Pons (tissue), 1 donor: ENCODE measurements at regions not wholly inside any gene's neighbourhood (a gene's known extent, or its start where the extent isn't known, plus 50 kb on each side); places are given as distances from the start of the nearest gene placed in this dataset.
"Not testable (repeated sequence)": the region's sequence is repeated elsewhere in the genome, so short reads cannot be mapped to it uniquely, and the experiment has no call there.

Experiments
- DNase-seq: peaks from one replicate; pipeline ENCODE4 v3.0.0-alpha.2; 2016; ENCODE audit warnings: low spot score

GRCh38 chr11:109939166-109939810 lies 153.9 kb upstream of the ZC3H12C start:
- peak; percentile 72 for DNase-seq

GRCh38 chr11:109940816-109941215 lies 152.4 kb upstream of the ZC3H12C start:
- DNase-seq, result no peak

- DNase-seq, result no peak
These were observed 147.4 kb upstream of the ZC3H12C start for GRCh38 chr11:109945626-109946321.

GRCh38 chr11:109946322-109946846 lies 146.8 kb upstream of the ZC3H12C start:
- peak; percentile 96 for DNase-seq

- no peak for DNase-seq
These were observed 138.7 kb upstream of the ZC3H12C start for GRCh38 chr11:109954534-109954933.

GRCh38 chr11:109956124-109956793 lies 136.9 kb upstream of the ZC3H12C start:
- DNase-seq, result no peak

GRCh38 chr11:109957000-109957399 lies 136.2 kb upstream of the ZC3H12C start:
- no peak for DNase-seq

- no peak for DNase-seq
These were observed 135.6 kb upstream of the ZC3H12C start for GRCh38 chr11:109957601-109958000.

GRCh38 chr11:109958131-109958820 lies 134.9 kb upstream of the ZC3H12C start:
- no peak for DNase-seq

GRCh38 chr11:109958821-109959166 lies 134.4 kb upstream of the ZC3H12C start:
- no peak for DNase-seq

- no peak for DNase-seq
These were observed 132.4 kb upstream of the ZC3H12C start for GRCh38 chr11:109960831-109961230.

GRCh38 chr11:109961261-109961660 lies 131.9 kb upstream of the ZC3H12C start:
- no peak for DNase-seq

- no peak for DNase-seq
These were observed 130.1 kb upstream of the ZC3H12C start for GRCh38 chr11:109963101-109963500.

- no peak for DNase-seq
These were observed 128.7 kb upstream of the ZC3H12C start for GRCh38 chr11:109964487-109964886.

- not testable (repeated sequence) for DNase-seq
These were observed 127.7 kb upstream of the ZC3H12C start for GRCh38 chr11:109965445-109965844.

- not testable (repeated sequence) for DNase-seq
These were observed 127.3 kb upstream of the ZC3H12C start for GRCh38 chr11:109965926-109966325.

- DNase-seq, result not testable (repeated sequence)
These were observed 126.1 kb upstream of the ZC3H12C start for GRCh38 chr11:109967136-109967535.

- no peak for DNase-seq
These were observed 124.9 kb upstream of the ZC3H12C start for GRCh38 chr11:109968299-109968698.

- DNase-seq, result no peak
These were observed 124.4 kb upstream of the ZC3H12C start for GRCh38 chr11:109968781-109969180.

- DNase-seq, result no peak
These were observed 122.5 kb upstream of the ZC3H12C start for GRCh38 chr11:109970516-109971183.

- peak; percentile 57 for DNase-seq
These were observed 122.0 kb upstream of the ZC3H12C start for GRCh38 chr11:109971184-109971523.

GRCh38 chr11:109972181-109972715 lies 120.9 kb upstream of the ZC3H12C start:
- DNase-seq, result peak; percentile 58
